CD14-positive monocyte (primary cell): ENCODE measurements at regions not wholly inside any gene's neighbourhood (a gene's known extent, or its start where the extent isn't known, plus 50 kb on each side); places are given as distances from the start of the nearest gene placed in this dataset.

ENCODE experiments used
- DNase-seq, 3 donors: peaks; one replicate each; pipeline ENCODE4 v3.0.0-alpha.2; 2011 to 2022
- H2AFZ ChIP-seq: 2 replicates; pipeline ENCODE4 v1.6.0; 2012; ENCODE audit warnings: mild to moderate bottlenecking, low read depth, low read length, inconsistent platforms; ENCODE audit not compliant: insufficient read depth, poor library complexity, severe bottlenecking
- H3K27ac ChIP-seq, 2 donors: 1 replicate in 1 of 2; 2 replicates in 1 of 2; pipeline ENCODE4 v1.5.1; 2012 to 2013; ENCODE audit warnings: low read length in 2 of 2, control low read depth in 1 of 2, inconsistent platforms in 1 of 2, low read depth in 1 of 2, mild to moderate bottlenecking in 1 of 2
- H3K27me3 ChIP-seq, 2 donors: one replicate each; pipeline versions ENCODE4 v1.6.0 to v1.6.1; 2011 to 2013; ENCODE audit warnings: low read length in 2 of 2; ENCODE audit not compliant: control insufficient read depth in 2 of 2, insufficient read depth in 2 of 2
- H3K36me3 ChIP-seq, 2 donors: replicated peaks in 1 of 2; 1 replicate in 1 of 2; 2 replicates in 1 of 2; pipeline versions ENCODE4 v1.5.1 to v1.6.1; 2012 to 2013; ENCODE audit warnings: low read length in 2 of 2, control low read depth in 1 of 2, inconsistent platforms in 1 of 2, mild to moderate bottlenecking in 1 of 2; ENCODE audit not compliant: insufficient read depth in 2 of 2, control insufficient read depth in 1 of 2
- H3K4me1 ChIP-seq, 2 donors: 1 replicate in 1 of 2; 2 replicates in 1 of 2; pipeline versions ENCODE4 v1.5.1 to v1.6.1; 2012 to 2013; ENCODE audit warnings: low read length in 2 of 2, control low read depth in 1 of 2, inconsistent platforms in 1 of 2, mild to moderate bottlenecking in 1 of 2, moderate library complexity in 1 of 2; ENCODE audit not compliant: insufficient read depth in 2 of 2, control insufficient read depth in 1 of 2
- H3K4me2 ChIP-seq: replicated peaks from 2 replicates; pipeline ENCODE3; 2012; ENCODE audit warnings: low read length, moderate library complexity, mild to moderate bottlenecking; ENCODE audit not compliant: poor library complexity, severe bottlenecking; ENCODE audit errors: extremely low read depth
- H3K4me3 ChIP-seq, 3 experiments: fragments of 200-600 bp in 1 of 3; sonication (generic) in 1 of 3; replicated peaks in 1 of 3; 1 replicate in 2 of 3; 2 replicates in 1 of 3; pipeline ENCODE4 v1.5.1; 2011 to 2013; ENCODE audit warnings: low read length in 3 of 3, mild to moderate bottlenecking in 3 of 3, control low read depth in 2 of 3, low read depth in 2 of 3, inconsistent platforms in 1 of 3, moderate library complexity in 1 of 3
- H3K79me2 ChIP-seq: 2 replicates; pipeline ENCODE4 v1.6.0; 2012; ENCODE audit warnings: mild to moderate bottlenecking, control low read depth, inconsistent platforms, low read length, moderate library complexity; ENCODE audit not compliant: insufficient read depth
- H3K9ac ChIP-seq: 2 replicates; pipeline ENCODE4 v1.6.0; 2017; ENCODE audit warnings: low read length, mild to moderate bottlenecking; ENCODE audit not compliant: insufficient read depth, poor library complexity, severe bottlenecking
- H3K9me3 ChIP-seq, 2 donors: replicated peaks in 1 of 2; 1 replicate in 1 of 2; 2 replicates in 1 of 2; pipeline versions ENCODE4 v1.5.1 to v1.6.1; 2012 to 2013; ENCODE audit warnings: low read length in 2 of 2, control low read depth in 1 of 2; ENCODE audit not compliant: control insufficient read depth in 1 of 2, insufficient read depth in 1 of 2
- H4K20me1 ChIP-seq: 2 replicates; pipeline ENCODE4 v1.6.0; 2012; ENCODE audit warnings: mild to moderate bottlenecking, low read length, control low read depth, moderate library complexity; ENCODE audit not compliant: insufficient read depth
- H3K27ac Mint-ChIP-seq, 7 donors: one replicate each; pipeline ENCODE4 v1.8.0; 2020; ENCODE audit warnings: mild to moderate bottlenecking in 7 of 7, mixed read lengths in 7 of 7, moderate library complexity in 6 of 7, inconsistent platforms in 2 of 7
- H3K27me3 Mint-ChIP-seq, 3 donors: one replicate each; pipeline ENCODE4 v1.8.0; 2021 to 2022; ENCODE audit warnings: low read depth in 3 of 3, mild to moderate bottlenecking in 3 of 3, mixed read lengths in 3 of 3, moderate library complexity in 3 of 3, inconsistent platforms in 1 of 3
- H3K36me3 Mint-ChIP-seq, 2 donors: one replicate each; pipeline ENCODE4 v1.8.0; 2020; ENCODE audit warnings: mixed read lengths in 2 of 2, inconsistent platforms in 1 of 2, mild to moderate bottlenecking in 1 of 2
- H3K4me1 Mint-ChIP-seq: one replicate; pipeline ENCODE4 v1.8.0; 2020; ENCODE audit warnings: mild to moderate bottlenecking, mixed read lengths
- H3K4me3 Mint-ChIP-seq, 2 donors: one replicate each; pipeline ENCODE4 v1.8.0; 2020; ENCODE audit warnings: mild to moderate bottlenecking in 2 of 2, mixed read lengths in 2 of 2, moderate library complexity in 1 of 2
- H3K9me3 Mint-ChIP-seq, 7 donors: one replicate each; pipeline ENCODE4 v1.8.0; 2020 to 2022; ENCODE audit warnings: mixed read lengths in 7 of 7, mild to moderate bottlenecking in 6 of 7, moderate library complexity in 6 of 7, inconsistent platforms in 2 of 7
- WGBS: methylation state at CpG from one replicate; pipeline ENCODE4 v1.1.5; 2013; ENCODE audit warnings: missing lambda C conversion rate; ENCODE audit not compliant: insufficient coverage; 5-methylcytosine and 5-hydroxymethylcytosine counted together
- intact Hi-C, 2 donors: fragments of 100-400 bp; cut with micrococcal nuclease; formaldehyde crosslinking; loops; one replicate each; pipeline versions ENCODE4 v1.15.0 to v1.15.1; 2023
- TF ChIP-seq, protein P1 (sequence below): fragments of 200-600 bp; IDR thresholded peaks from one replicate; pipeline ENCODE4 v1.8.0; 2022; ENCODE audit warnings: antibody characterized with exemption, mild to moderate bottlenecking

DNA sequence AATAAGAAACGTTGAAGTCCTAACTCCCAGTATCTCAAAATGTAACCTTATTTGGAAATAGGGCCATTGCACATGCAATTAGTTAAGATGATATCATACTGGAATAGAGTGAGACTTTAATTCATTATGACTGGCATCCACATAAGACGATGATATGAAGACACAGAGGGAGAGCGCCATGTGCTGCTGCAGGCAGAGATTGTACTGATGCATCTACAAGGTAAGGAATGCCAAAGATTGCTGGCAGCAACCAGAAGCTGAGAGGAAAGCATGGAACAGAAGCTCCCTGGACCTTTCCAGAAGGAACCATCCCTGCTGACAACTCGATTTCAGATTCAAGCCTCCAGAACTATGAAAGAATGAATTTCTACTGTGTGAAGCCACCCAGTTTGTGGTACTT, 697.0 kb upstream of the INTU start:
- Histone ChIP-seq H3K27me3 (no peaks in the 10 kb centered on the region), H3K4me1 (no peaks in the 10 kb centered on the region), H4K20me1 (no peaks in the 10 kb centered on the region), H3K4me2 (no peak overlapping the region), H3K27ac (no peak overlapping the region), H2AFZ (no peak overlapping the region), H3K9ac (no peak overlapping the region), H3K79me2 (no peaks in the 10 kb centered on the region), H3K36me3 (no peaks in the 10 kb centered on the region), H3K9me3 (no peaks in the 10 kb centered on the region), H3K4me3 (no peak overlapping the region)
- H3K27ac Mint-ChIP-seq = no peak overlapping the region
- DNase-seq = no peak
- H3K36me3 Mint-ChIP-seq = no peaks in the 10 kb centered on the region
- TF ChIP-seq, protein P1, sequence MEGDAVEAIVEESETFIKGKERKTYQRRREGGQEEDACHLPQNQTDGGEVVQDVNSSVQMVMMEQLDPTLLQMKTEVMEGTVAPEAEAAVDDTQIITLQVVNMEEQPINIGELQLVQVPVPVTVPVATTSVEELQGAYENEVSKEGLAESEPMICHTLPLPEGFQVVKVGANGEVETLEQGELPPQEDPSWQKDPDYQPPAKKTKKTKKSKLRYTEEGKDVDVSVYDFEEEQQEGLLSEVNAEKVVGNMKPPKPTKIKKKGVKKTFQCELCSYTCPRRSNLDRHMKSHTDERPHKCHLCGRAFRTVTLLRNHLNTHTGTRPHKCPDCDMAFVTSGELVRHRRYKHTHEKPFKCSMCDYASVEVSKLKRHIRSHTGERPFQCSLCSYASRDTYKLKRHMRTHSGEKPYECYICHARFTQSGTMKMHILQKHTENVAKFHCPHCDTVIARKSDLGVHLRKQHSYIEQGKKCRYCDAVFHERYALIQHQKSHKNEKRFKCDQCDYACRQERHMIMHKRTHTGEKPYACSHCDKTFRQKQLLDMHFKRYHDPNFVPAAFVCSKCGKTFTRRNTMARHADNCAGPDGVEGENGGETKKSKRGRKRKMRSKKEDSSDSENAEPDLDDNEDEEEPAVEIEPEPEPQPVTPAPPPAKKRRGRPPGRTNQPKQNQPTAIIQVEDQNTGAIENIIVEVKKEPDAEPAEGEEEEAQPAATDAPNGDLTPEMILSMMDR = no peak
- H3K27me3 Mint-ChIP-seq = no peaks in the 10 kb centered on the region
- intact Hi-C loops = no loop called here
- no peaks in the 10 kb centered on the region for H3K4me1 Mint-ChIP-seq
- H3K4me3 Mint-ChIP-seq = no peak overlapping the region
- peaks cover 0 to 13% (median 3%) of the 10 kb centered on the region in 7 donors for H3K9me3 Mint-ChIP-seq
- 85% methylated on average over 3 of the region's 4 CpGs for WGBS

DNA sequence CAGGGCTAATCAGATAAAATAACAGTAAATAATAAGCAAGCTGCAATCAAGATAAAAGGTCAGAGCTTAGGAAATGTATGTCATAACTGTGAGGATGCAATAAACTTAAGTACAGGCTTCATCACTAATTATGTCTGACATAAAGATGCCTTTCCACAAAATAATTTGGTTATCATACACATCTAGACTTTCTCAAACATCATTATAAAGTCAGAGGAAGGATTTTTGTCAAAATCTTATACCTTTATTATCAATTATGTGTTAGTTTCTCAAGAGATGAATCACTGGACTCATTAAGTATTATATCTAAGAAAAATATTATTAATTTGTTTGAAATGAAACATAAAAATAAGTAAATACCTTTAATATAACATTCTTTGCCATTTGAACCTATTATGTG, 695.4 kb upstream of the INTU start:
- no peak overlapping the region for H2AFZ ChIP-seq
- H3K27ac ChIP-seq = no peak overlapping the region
- Mint-ChIP-seq H3K27ac (no peak overlapping the region), H3K4me1 (no peaks in the 10 kb centered on the region), H3K9me3 (peaks cover 0 to 13% (median 4%) of the 10 kb centered on the region in 7 donors), H3K27me3 (no peaks in the 10 kb centered on the region), H3K36me3 (no peaks in the 10 kb centered on the region), H3K4me3 (no peak overlapping the region)
- H4K20me1 ChIP-seq = no peaks in the 10 kb centered on the region
- intact Hi-C loops = no loop called here
- no peak for DNase-seq
- no peaks in the 10 kb centered on the region for H3K36me3 ChIP-seq
- no peak overlapping the region for H3K4me3 ChIP-seq
- no peaks in the 10 kb centered on the region for H3K9me3 ChIP-seq
- no peaks in the 10 kb centered on the region for H3K27me3 ChIP-seq
- no peak overlapping the region for H3K4me2 ChIP-seq
- H3K4me1 ChIP-seq = no peaks in the 10 kb centered on the region
- TF ChIP-seq, protein P1 = no peak
- no peak overlapping the region for H3K9ac ChIP-seq
- no peaks in the 10 kb centered on the region for H3K79me2 ChIP-seq
